ENCODE measurements at regions not wholly inside any gene's neighbourhood (a gene's known extent, or its start where the extent isn't known, plus 50 kb on each side); places are given as distances from the start of the nearest gene placed in this dataset.

- no peak for DNase-seq
- Histone ChIP-seq H3K9me3 (no peaks in the 10 kb centered on the region), H3K27me3 (no peaks in the 10 kb centered on the region), H3K27ac (no peak overlapping the region), H3K4me1 (no peaks in the 10 kb centered on the region), H3K36me3 (replicated peaks in 1 of 2; ENCODE audit: insufficient read depth in 1 of 2, low read depth in 2 of 2) (no peaks in the 10 kb centered on the region), H3K4me3 (no peak overlapping the region)
- no peak for ATAC-seq
- TF ChIP-seq, protein P1, sequence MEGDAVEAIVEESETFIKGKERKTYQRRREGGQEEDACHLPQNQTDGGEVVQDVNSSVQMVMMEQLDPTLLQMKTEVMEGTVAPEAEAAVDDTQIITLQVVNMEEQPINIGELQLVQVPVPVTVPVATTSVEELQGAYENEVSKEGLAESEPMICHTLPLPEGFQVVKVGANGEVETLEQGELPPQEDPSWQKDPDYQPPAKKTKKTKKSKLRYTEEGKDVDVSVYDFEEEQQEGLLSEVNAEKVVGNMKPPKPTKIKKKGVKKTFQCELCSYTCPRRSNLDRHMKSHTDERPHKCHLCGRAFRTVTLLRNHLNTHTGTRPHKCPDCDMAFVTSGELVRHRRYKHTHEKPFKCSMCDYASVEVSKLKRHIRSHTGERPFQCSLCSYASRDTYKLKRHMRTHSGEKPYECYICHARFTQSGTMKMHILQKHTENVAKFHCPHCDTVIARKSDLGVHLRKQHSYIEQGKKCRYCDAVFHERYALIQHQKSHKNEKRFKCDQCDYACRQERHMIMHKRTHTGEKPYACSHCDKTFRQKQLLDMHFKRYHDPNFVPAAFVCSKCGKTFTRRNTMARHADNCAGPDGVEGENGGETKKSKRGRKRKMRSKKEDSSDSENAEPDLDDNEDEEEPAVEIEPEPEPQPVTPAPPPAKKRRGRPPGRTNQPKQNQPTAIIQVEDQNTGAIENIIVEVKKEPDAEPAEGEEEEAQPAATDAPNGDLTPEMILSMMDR (IDR thresholded peaks at IDR 0.05), result no peak
- no peak for TF ChIP-seq POLR2A (IDR thresholded peaks at IDR 0.05)
- 40 to 47% methylated on average over 2 of the region's 2 CpGs for WGBS, 2 donors
- intact Hi-C loops (cut with DNase I), result no loop called here
These were observed 1088.7 kb downstream of the SUCLG1 start for GRCh38 chr2:83370419-83370762.

DNA sequence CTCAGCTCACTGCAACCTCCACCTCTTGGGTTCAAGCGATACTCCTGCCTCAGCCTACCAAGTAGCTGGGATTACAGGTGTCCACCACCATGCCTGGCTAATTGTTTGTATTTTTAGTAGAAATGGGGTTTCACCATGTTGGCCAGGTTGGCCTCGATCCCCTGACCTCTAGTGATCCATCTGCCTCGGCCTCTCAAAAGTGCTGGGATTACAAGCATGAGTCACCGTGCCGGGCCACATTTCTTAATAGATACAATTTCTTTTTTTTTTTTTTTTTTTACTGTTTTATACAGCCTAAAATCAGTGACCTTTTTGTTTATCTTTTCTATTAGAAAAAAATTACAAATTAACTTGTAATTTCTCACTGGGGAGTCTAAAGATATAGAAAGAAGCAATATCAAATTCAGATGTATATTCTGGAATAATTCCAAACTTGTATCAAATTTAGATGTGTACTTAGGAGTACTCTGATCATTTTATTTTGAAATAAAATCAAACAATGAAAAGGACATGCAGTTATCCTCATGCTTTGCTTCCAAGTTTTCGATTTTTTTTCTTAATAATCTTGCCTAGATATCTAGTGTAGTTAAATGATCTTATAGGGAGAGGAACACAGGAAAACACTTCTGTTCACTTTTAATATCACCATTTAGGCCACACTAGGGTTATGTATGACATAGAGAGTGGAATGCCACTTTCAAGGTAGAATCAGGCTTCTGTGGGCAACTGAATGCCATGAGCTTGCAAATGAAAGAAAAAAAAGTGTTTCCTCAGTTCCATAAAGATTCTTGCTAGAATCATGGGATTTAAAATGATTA is 1089.3 kb downstream of the SUCLG1 start:
- no peaks in the 10 kb centered on the region for H3K36me3 ChIP-seq (replicated peaks in 1 of 2; ENCODE audit: insufficient read depth in 1 of 2, low read depth in 2 of 2)
- no peak overlapping the region for H3K27ac ChIP-seq
- intact Hi-C loops (cut with DNase I), result no loop called here
- H3K9me3 ChIP-seq, result no peaks in the 10 kb centered on the region
- DNase-seq (no peak), ATAC-seq (no peak)
- WGBS, 2 donors, result 85 to 86% methylated on average over 6 of the region's 6 CpGs
- no peaks in the 10 kb centered on the region for H3K4me1 ChIP-seq
- no peak overlapping the region for H3K4me3 ChIP-seq
- TF ChIP-seq, protein P1 (IDR thresholded peaks at IDR 0.05), result no peak
- no peak for TF ChIP-seq POLR2A (IDR thresholded peaks at IDR 0.05)
- no peaks in the 10 kb centered on the region for H3K27me3 ChIP-seq

GRCh38 chr2:83368916-83369315 is 1090.2 kb downstream of the SUCLG1 start:
- no peaks in the 10 kb centered on the region for H3K9me3 ChIP-seq
- ATAC-seq (no peak), DNase-seq (no peak)
- H3K27me3 ChIP-seq, result no peaks in the 10 kb centered on the region
- WGBS, 2 donors, result 72 to 73% methylated on average over 3 of the region's 3 CpGs
- H3K4me3 ChIP-seq, result no peak overlapping the region
- H3K4me1 ChIP-seq, result no peaks in the 10 kb centered on the region
- intact Hi-C loops (cut with DNase I), result no loop called here
- no peaks in the 10 kb centered on the region for H3K36me3 ChIP-seq (replicated peaks in 1 of 2; ENCODE audit: insufficient read depth in 1 of 2, low read depth in 2 of 2)
- H3K27ac ChIP-seq, result no peak overlapping the region
- TF ChIP-seq POLR2A (IDR thresholded peaks at IDR 0.05), result no peak
- TF ChIP-seq, protein P1 (IDR thresholded peaks at IDR 0.05), result no peak

- Histone ChIP-seq H3K27me3 (no peaks in the 10 kb centered on the region), H3K36me3 (replicated peaks in 1 of 2; ENCODE audit: insufficient read depth in 1 of 2, low read depth in 2 of 2) (no peaks in the 10 kb centered on the region), H3K27ac (no peak overlapping the region), H3K4me3 (no peak overlapping the region), H3K4me1 (no peaks in the 10 kb centered on the region), H3K9me3 (no peaks in the 10 kb centered on the region)
- TF ChIP-seq, protein P1 (IDR thresholded peaks at IDR 0.05), result no peak
- TF ChIP-seq POLR2A (IDR thresholded peaks at IDR 0.05), result no peak
- ATAC-seq (no peak), DNase-seq (no peak)
- intact Hi-C loops (cut with DNase I), result no loop called here
- WGBS, 2 donors, result 46 to 61% methylated on average over 2 of the region's 2 CpGs
These were observed 1090.6 kb downstream of the SUCLG1 start for GRCh38 chr2:83368461-83368860.

- ATAC-seq (no peak), DNase-seq (no peak)
- TF ChIP-seq, protein P1 (IDR thresholded peaks at IDR 0.05), result no peak
- TF ChIP-seq POLR2A (IDR thresholded peaks at IDR 0.05), result no peak
These were observed 1093.6 kb downstream of the SUCLG1 start for GRCh38 chr2:83365476-83365875.

More at GRCh38 chr2:83365476-83365875, 1093.6 kb downstream of the SUCLG1 start:
- Histone ChIP-seq H3K36me3 (replicated peaks in 1 of 2; ENCODE audit: insufficient read depth in 1 of 2, low read depth in 2 of 2) (no peaks in the 10 kb centered on the region), H3K27me3 (no peaks in the 10 kb centered on the region), H3K4me3 (no peak overlapping the region), H3K9me3 (no peaks in the 10 kb centered on the region), H3K27ac (no peak overlapping the region), H3K4me1 (no peaks in the 10 kb centered on the region)
- intact Hi-C loops (cut with DNase I), result no loop called here

Data from body of pancreas (tissue), 4 donors.